Endothelial cell of umbilical vein (primary cell): ENCODE measurements at regions not wholly inside any gene's neighbourhood (a gene's known extent, or its start where the extent isn't known, plus 50 kb on each side); places are given as distances from the start of the nearest gene placed in this dataset.

ENCODE experiments used
- BruUV-seq: library from RNA; stranded (reverse); fragments of 400-500 nt; replicated peaks from 2 replicates; lab custom pipeline; 2021; lab: Mats Ljungman, UMichigan
- CTCF ChIA-PET: fragments of 300-600, 350-600 bp; sonication (Branson Sonifier 250); formaldehyde crosslinking; loops from one replicate; lab custom pipeline; 2021; ENCODE audit warnings: antibody characterized with exemption, inconsistent platforms; lab: Charles Lee
- POLR2A ChIA-PET: fragments of 300-600, 350-600 bp; sonication (Branson Sonifier 250); formaldehyde crosslinking; loops from one replicate; lab custom pipeline; 2021; ENCODE audit warnings: antibody characterized with exemption, inconsistent platforms; lab: Charles Lee
- DNase-seq: peaks from one replicate; pipeline ENCODE4 v3.0.0-alpha.2; 2011; ENCODE audit warnings: low read depth, low spot score
- FAIRE-seq: peaks from 2 replicates; lab custom pipeline; 2011; peaks lifted over from hg19 to GRCh38; lab: Jason Lieb, UNC
- H2AFZ ChIP-seq: 2 replicates; pipeline ENCODE4 v1.6.0; 2012; ENCODE audit warnings: low read depth, low read length, control low read depth, inconsistent platforms
- H3K27ac ChIP-seq: 2 replicates; pipeline ENCODE4 v1.5.1; 2011; ENCODE audit warnings: low read depth, mild to moderate bottlenecking, control low read depth, low read length, moderate library complexity; ENCODE audit not compliant: insufficient read depth
- H3K27me3 ChIP-seq, 2 experiments: 2 replicates each; pipeline versions ENCODE4 v1.6.0 to v1.6.1; 2011; ENCODE audit warnings: low read length in 2 of 2, mixed read lengths in 1 of 2; ENCODE audit not compliant: control insufficient read depth in 2 of 2, insufficient read depth in 2 of 2
- H3K36me3 ChIP-seq, 2 experiments: 2 replicates in 1 of 2; 3 replicates in 1 of 2; pipeline ENCODE4 v1.5.1; 2011; ENCODE audit warnings: low read length in 2 of 2, mild to moderate bottlenecking in 1 of 2, moderate library complexity in 1 of 2; ENCODE audit not compliant: control insufficient read depth in 2 of 2, insufficient read depth in 2 of 2; ENCODE audit errors: extremely low read depth in 1 of 2
- H3K4me1 ChIP-seq: 3 replicates; pipeline ENCODE4 v1.5.1; 2011; ENCODE audit warnings: mild to moderate bottlenecking, low read length; ENCODE audit not compliant: control insufficient read depth, insufficient read depth; ENCODE audit errors: extremely low read depth
- H3K4me2 ChIP-seq: 2 replicates; pipeline ENCODE4 v1.6.1; 2011; ENCODE audit warnings: low read length, control low read depth, mixed read lengths; ENCODE audit not compliant: insufficient read depth
- H3K4me3 ChIP-seq, 3 experiments: fragments of 200-600 bp in 1 of 3; sonication (generic), shearing (Covaris generic) in 1 of 3; replicated peaks in 1 of 3; 2 replicates each; pipeline ENCODE4 v1.5.1; 2011 to 2016; ENCODE audit warnings: control low read depth in 3 of 3, low read length in 3 of 3, mild to moderate bottlenecking in 2 of 3, inconsistent platforms in 1 of 3, low read depth in 1 of 3, moderate library complexity in 1 of 3; ENCODE audit not compliant: insufficient read depth in 1 of 3
- H3K79me2 ChIP-seq: 2 replicates; pipeline ENCODE4 v1.6.0; 2012; ENCODE audit warnings: low read length, inconsistent platforms; ENCODE audit not compliant: control insufficient read depth, insufficient read depth
- H3K9ac ChIP-seq: replicated peaks from 2 replicates; pipeline ENCODE3; 2011; ENCODE audit warnings: low read length, control low read depth; ENCODE audit not compliant: insufficient read depth; ENCODE audit errors: extremely low read depth
- H3K9me1 ChIP-seq: replicated peaks from 3 replicates; pipeline ENCODE4 v1.6.0; 2011; ENCODE audit warnings: mild to moderate bottlenecking, low read length; ENCODE audit not compliant: control insufficient read depth, insufficient read depth; ENCODE audit errors: extremely low read depth
- H3K9me3 ChIP-seq: replicated peaks from 2 replicates; pipeline ENCODE4 v1.5.1; 2012; ENCODE audit warnings: low read length, inconsistent platforms; ENCODE audit not compliant: control insufficient read depth, insufficient read depth
- H4K20me1 ChIP-seq: replicated peaks from 2 replicates; pipeline ENCODE3; 2011; ENCODE audit warnings: mild to moderate bottlenecking, low read length; ENCODE audit not compliant: control insufficient read depth, insufficient read depth; ENCODE audit errors: extremely low read depth
- EZH2 ChIP-seq: IDR thresholded peaks from 2 replicates; pipeline ENCODE4 v1.6.1; 2012; ENCODE audit warnings: borderline replicate concordance, low read depth, mild to moderate bottlenecking, moderate library complexity, low read length, inconsistent platforms; ENCODE audit not compliant: severe bottlenecking
- FOS ChIP-seq: IDR thresholded peaks from 2 replicates; pipeline ENCODE4 v1.6.1; 2011; ENCODE audit warnings: mild to moderate bottlenecking, low read length, moderate library complexity, borderline replicate concordance; ENCODE audit not compliant: insufficient read depth
- GATA2 ChIP-seq: IDR thresholded peaks from 2 replicates; pipeline ENCODE4 v1.7.0; 2011; ENCODE audit warnings: low read depth, mild to moderate bottlenecking, moderate library complexity, mixed read lengths, low read length; ENCODE audit not compliant: insufficient read length, insufficient read depth
- JUN ChIP-seq: IDR thresholded peaks from 2 replicates; pipeline ENCODE4 v1.6.1; 2011; ENCODE audit warnings: borderline replicate concordance, low read depth; ENCODE audit not compliant: insufficient read length, insufficient read depth
- MYC ChIP-seq: IDR thresholded peaks from one replicate; pipeline ENCODE4 v1.6.1; 2011; ENCODE audit warnings: mild to moderate bottlenecking, low read depth, low read length
- POLR2A ChIP-seq: IDR thresholded peaks from 2 replicates; pipeline ENCODE4 v1.6.1; 2012; ENCODE audit warnings: low read depth, mild to moderate bottlenecking, control low read depth, low read length
- POLR2AphosphoS5 ChIP-seq: IDR thresholded peaks from 2 replicates; pipeline ENCODE4 v1.6.1; 2012; ENCODE audit warnings: low read depth, mild to moderate bottlenecking, control low read depth, low read length, moderate library complexity; ENCODE audit not compliant: insufficient read depth
- dilution Hi-C: fragments of 300-500 bp; cut with MboI; formaldehyde crosslinking; loops from one replicate; pipeline ENCODE4 v1.15.0; 2019; ENCODE audit warnings: low sequenced_read_pairs; ENCODE audit not compliant: extremely low pct_ligation_motif_present
- intact Hi-C: fragments of 100-400 bp; cut with micrococcal nuclease; formaldehyde crosslinking; loops from one replicate; pipeline ENCODE4 v1.10.0; 2022
- TF ChIP-seq, protein P1 (sequence below), 2 donors: IDR thresholded peaks; 1 replicate in 1 of 2; 2 replicates in 1 of 2; pipeline ENCODE4 v1.5.1; 2011; ENCODE audit warnings: low read length in 2 of 2, mild to moderate bottlenecking in 2 of 2, moderate library complexity in 2 of 2, control low read depth in 1 of 2, inconsistent platforms in 1 of 2, low read depth in 1 of 2; ENCODE audit not compliant: insufficient read depth in 1 of 2; ENCODE audit errors: extremely low read depth in 1 of 2
- TF ChIP-seq, protein P2 (sequence below): IDR thresholded peaks from 2 replicates; pipeline ENCODE4 v1.6.1; 2011; ENCODE audit not compliant: insufficient read depth, insufficient read length

- DNase-seq: no peak
- FAIRE-seq: no peak
- H3K27ac ChIP-seq: no peak overlapping the region
- no peak overlapping the region for H3K9ac ChIP-seq
- H3K9me1 ChIP-seq: no peaks in the 10 kb centered on the region
- BruUV-seq: no TSS peak
- H3K27me3 ChIP-seq: no peaks in the 10 kb centered on the region
- no peaks in the 10 kb centered on the region for H3K4me1 ChIP-seq
- H3K9me3 ChIP-seq: no peaks in the 10 kb centered on the region
- H3K4me3 ChIP-seq: no peak overlapping the region
- no peaks in the 10 kb centered on the region for H3K79me2 ChIP-seq
- ChIA-PET CTCF (no interaction called here), POLR2A (no interaction called here)
- H4K20me1 ChIP-seq: no peaks in the 10 kb centered on the region
- intact Hi-C loops (no loop called here), dilution Hi-C loops (no loop called here)
- no peak overlapping the region for H2AFZ ChIP-seq
- TF ChIP-seq, protein P1, sequence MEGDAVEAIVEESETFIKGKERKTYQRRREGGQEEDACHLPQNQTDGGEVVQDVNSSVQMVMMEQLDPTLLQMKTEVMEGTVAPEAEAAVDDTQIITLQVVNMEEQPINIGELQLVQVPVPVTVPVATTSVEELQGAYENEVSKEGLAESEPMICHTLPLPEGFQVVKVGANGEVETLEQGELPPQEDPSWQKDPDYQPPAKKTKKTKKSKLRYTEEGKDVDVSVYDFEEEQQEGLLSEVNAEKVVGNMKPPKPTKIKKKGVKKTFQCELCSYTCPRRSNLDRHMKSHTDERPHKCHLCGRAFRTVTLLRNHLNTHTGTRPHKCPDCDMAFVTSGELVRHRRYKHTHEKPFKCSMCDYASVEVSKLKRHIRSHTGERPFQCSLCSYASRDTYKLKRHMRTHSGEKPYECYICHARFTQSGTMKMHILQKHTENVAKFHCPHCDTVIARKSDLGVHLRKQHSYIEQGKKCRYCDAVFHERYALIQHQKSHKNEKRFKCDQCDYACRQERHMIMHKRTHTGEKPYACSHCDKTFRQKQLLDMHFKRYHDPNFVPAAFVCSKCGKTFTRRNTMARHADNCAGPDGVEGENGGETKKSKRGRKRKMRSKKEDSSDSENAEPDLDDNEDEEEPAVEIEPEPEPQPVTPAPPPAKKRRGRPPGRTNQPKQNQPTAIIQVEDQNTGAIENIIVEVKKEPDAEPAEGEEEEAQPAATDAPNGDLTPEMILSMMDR (IDR thresholded peaks at IDR 0.05; ENCODE audit: extremely low read depth in 1 of 2, insufficient read depth in 1 of 2, low read depth in 1 of 2, low read length in 2 of 2): no peak
- TF ChIP-seq POLR2A (no peak), JUN (no peak), GATA2 (no peak), POLR2AphosphoS5 (no peak), EZH2 (no peak), FOS (no peak), MYC (no peak)
- TF ChIP-seq, protein P2, sequence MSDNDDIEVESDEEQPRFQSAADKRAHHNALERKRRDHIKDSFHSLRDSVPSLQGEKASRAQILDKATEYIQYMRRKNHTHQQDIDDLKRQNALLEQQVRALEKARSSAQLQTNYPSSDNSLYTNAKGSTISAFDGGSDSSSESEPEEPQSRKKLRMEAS: no peak
- H3K36me3 ChIP-seq: no peaks in the 10 kb centered on the region
- H3K4me2 ChIP-seq: no peak overlapping the region
Observed at GRCh38 chr2:2719015-2719414, 387.9 kb upstream of the MYT1L start.
